ENCODE measurements at regions not wholly inside any gene's neighbourhood (a gene's known extent, or its start where the extent isn't known, plus 50 kb on each side); places are given as distances from the start of the nearest gene placed in this dataset.

DNA sequence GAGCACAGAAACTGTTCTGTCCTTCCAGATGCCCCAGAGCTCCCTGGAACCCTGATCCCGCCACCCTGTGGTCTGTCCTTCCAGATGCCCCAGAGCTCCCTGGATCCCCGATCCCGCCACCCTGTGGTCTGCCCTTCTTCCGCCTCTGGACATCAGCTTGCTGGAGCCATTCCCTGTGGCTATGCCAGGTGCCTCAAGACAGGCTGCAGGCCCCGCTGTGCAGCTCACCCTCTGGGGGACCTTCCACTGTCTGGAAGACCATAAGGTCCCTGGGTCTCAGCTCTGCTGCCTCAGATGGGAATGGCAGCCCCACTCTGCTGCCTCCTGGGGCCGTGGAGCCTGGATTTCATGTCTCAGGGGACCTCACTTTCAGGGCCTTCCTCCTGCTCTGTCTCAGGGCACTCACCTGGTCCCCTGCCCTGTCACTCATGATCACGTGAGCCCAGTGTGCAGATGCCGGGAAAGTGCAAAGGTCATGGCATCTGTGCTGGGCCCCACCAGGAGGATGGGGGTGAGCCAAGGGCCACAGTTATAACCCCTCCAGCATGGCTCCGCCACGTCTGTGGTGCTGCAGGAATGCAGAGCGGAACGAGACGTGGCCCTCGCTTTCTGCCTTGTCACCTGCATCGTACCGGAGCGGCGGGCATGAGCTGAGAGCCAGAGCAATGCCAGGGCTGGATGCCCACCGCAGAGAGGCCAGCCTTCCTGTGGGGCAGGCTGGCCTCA lies 1520.7 kb downstream of the BRD1 start:
- TF ChIP-seq, protein P1, sequence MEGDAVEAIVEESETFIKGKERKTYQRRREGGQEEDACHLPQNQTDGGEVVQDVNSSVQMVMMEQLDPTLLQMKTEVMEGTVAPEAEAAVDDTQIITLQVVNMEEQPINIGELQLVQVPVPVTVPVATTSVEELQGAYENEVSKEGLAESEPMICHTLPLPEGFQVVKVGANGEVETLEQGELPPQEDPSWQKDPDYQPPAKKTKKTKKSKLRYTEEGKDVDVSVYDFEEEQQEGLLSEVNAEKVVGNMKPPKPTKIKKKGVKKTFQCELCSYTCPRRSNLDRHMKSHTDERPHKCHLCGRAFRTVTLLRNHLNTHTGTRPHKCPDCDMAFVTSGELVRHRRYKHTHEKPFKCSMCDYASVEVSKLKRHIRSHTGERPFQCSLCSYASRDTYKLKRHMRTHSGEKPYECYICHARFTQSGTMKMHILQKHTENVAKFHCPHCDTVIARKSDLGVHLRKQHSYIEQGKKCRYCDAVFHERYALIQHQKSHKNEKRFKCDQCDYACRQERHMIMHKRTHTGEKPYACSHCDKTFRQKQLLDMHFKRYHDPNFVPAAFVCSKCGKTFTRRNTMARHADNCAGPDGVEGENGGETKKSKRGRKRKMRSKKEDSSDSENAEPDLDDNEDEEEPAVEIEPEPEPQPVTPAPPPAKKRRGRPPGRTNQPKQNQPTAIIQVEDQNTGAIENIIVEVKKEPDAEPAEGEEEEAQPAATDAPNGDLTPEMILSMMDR (conservative IDR thresholded peaks at IDR 0.05; ENCODE audit: low read length) = no peak
- no peak for TF ChIP-seq EZH2phosphoT487 (IDR thresholded peaks at IDR 0.05; ENCODE audit: borderline replicate concordance)
